DOHH2 (cell line): ENCODE measurements at regions not wholly inside any gene's neighbourhood (a gene's known extent, or its start where the extent isn't known, plus 50 kb on each side); places are given as distances from the start of the nearest gene placed in this dataset.

Experiments
- EZH2phosphoT487 ChIP-seq: fragments of 200-600 bp; sonication (generic); IDR thresholded peaks from 2 replicates; pipeline ENCODE4 v1.6.1; 2017; ENCODE audit warnings: borderline replicate concordance, mild to moderate bottlenecking, antibody characterized with exemption, low read length, moderate library complexity, mixed read lengths
- TF ChIP-seq, protein P1 (sequence below): fragments of 200-600 bp; sonication (generic); IDR thresholded peaks from one replicate; pipeline ENCODE4 v1.5.1; 2014; ENCODE audit warnings: antibody characterized with exemption, mild to moderate bottlenecking, low read depth, low read length; ENCODE audit not compliant: poor library complexity, severe bottlenecking

DNA sequence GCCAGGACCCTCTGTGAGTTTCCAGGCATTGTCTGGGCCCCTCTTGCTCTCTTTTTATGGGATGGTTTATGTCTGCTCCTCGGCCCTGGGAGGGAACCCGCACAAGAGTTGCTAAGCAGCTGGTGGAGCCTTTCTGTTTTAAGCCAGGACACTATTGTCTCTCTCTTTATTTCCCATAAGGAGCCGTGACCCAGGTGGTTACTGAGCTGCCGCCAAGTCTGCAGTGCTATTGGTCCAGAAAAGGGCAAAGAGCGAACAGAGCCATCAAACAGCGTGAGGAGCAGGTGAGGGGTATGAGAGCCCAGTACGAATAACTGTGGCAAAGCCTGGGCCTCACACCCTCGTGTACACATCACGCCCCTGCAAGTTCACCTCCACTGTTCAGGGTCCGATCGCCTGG lies 280.2 kb downstream of the SHQ1 start:
- TF ChIP-seq, protein P1, sequence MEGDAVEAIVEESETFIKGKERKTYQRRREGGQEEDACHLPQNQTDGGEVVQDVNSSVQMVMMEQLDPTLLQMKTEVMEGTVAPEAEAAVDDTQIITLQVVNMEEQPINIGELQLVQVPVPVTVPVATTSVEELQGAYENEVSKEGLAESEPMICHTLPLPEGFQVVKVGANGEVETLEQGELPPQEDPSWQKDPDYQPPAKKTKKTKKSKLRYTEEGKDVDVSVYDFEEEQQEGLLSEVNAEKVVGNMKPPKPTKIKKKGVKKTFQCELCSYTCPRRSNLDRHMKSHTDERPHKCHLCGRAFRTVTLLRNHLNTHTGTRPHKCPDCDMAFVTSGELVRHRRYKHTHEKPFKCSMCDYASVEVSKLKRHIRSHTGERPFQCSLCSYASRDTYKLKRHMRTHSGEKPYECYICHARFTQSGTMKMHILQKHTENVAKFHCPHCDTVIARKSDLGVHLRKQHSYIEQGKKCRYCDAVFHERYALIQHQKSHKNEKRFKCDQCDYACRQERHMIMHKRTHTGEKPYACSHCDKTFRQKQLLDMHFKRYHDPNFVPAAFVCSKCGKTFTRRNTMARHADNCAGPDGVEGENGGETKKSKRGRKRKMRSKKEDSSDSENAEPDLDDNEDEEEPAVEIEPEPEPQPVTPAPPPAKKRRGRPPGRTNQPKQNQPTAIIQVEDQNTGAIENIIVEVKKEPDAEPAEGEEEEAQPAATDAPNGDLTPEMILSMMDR, result no peak
- TF ChIP-seq EZH2phosphoT487, result no peak
